Hepatocyte (in vitro differentiated cells): ENCODE measurements at regions not wholly inside any gene's neighbourhood (a gene's known extent, or its start where the extent isn't known, plus 50 kb on each side); places are given as distances from the start of the nearest gene placed in this dataset.

Experiments used
- DNase-seq: peaks from one replicate; pipeline ENCODE4 v3.0.0-alpha.2; 2016; ENCODE audit warnings: low spot score
- H2AFZ ChIP-seq: fragments of 200-600 bp; sonication (generic); 2 replicates; pipeline ENCODE4 v1.6.0; 2016; ENCODE audit warnings: antibody characterized with exemption, mild to moderate bottlenecking
- H3K27ac ChIP-seq: fragments of 200-600 bp; sonication (generic); 2 replicates; pipeline ENCODE4 v1.5.1; 2016; ENCODE audit warnings: mild to moderate bottlenecking
- H3K27me3 ChIP-seq: fragments of 200-600 bp; sonication (generic); 2 replicates; pipeline ENCODE4 v1.6.1; 2016
- H3K36me3 ChIP-seq: fragments of 200-600 bp; sonication (generic); replicated peaks from 2 replicates; pipeline ENCODE4 v1.5.1; 2016; ENCODE audit warnings: low read depth; ENCODE audit not compliant: insufficient read depth
- H3K4me1 ChIP-seq: fragments of 200-600 bp; sonication (generic); 2 replicates; pipeline ENCODE4 v1.5.1; 2016; ENCODE audit warnings: mild to moderate bottlenecking, moderate library complexity; ENCODE audit not compliant: insufficient read depth
- H3K4me2 ChIP-seq: fragments of 200-600 bp; sonication (generic); 2 replicates; pipeline ENCODE4 v1.6.0; 2016
- H3K4me3 ChIP-seq: fragments of 200-600 bp; sonication (generic); 2 replicates; pipeline ENCODE4 v1.5.1; 2016; ENCODE audit warnings: mild to moderate bottlenecking
- H3K79me2 ChIP-seq: fragments of 200-600 bp; sonication (generic); 2 replicates; pipeline ENCODE4 v1.6.0; 2017; ENCODE audit warnings: mild to moderate bottlenecking
- H3K9me2 ChIP-seq: fragments of 200-600 bp; sonication (generic); replicated peaks from 2 replicates; pipeline ENCODE4 v1.6.0; 2017; ENCODE audit warnings: mild to moderate bottlenecking; ENCODE audit not compliant: insufficient read depth
- H3K9me3 ChIP-seq: fragments of 200-600 bp; sonication (generic); 2 replicates; pipeline ENCODE4 v1.5.1; 2016; ENCODE audit warnings: low read depth, mild to moderate bottlenecking
- H4K20me1 ChIP-seq: fragments of 200-600 bp; sonication (generic); 2 replicates; pipeline ENCODE4 v1.6.0; 2016; ENCODE audit warnings: mild to moderate bottlenecking; ENCODE audit not compliant: insufficient read depth, poor library complexity, severe bottlenecking
- EZH2 ChIP-seq: fragments of 200-600 bp; sonication (generic); IDR thresholded peaks from 2 replicates; pipeline ENCODE4 v1.6.1; 2016; ENCODE audit warnings: antibody characterized with exemption, mild to moderate bottlenecking, borderline replicate concordance
- EZH2phosphoT487 ChIP-seq: fragments of 200-600 bp; sonication (generic); IDR thresholded peaks from one replicate; pipeline ENCODE4 v1.6.1; 2018; ENCODE audit warnings: antibody characterized with exemption, mild to moderate bottlenecking, low read depth, moderate library complexity; ENCODE audit not compliant: unreplicated experiment, severe bottlenecking
- WGBS: methylation state at CpG from one replicate; pipeline ENCODE4 v1.1.6; 2016; ENCODE audit warnings: low lambda C conversion rate; ENCODE audit errors: missing lambda C conversion rate; 5-methylcytosine and 5-hydroxymethylcytosine counted together
- TF ChIP-seq, protein P1 (sequence below): fragments of 200-600 bp; sonication (generic); IDR thresholded peaks from 2 replicates; pipeline ENCODE4 v1.5.1; 2016; ENCODE audit warnings: antibody characterized with exemption, mild to moderate bottlenecking; ENCODE audit not compliant: poor library complexity

DNA sequence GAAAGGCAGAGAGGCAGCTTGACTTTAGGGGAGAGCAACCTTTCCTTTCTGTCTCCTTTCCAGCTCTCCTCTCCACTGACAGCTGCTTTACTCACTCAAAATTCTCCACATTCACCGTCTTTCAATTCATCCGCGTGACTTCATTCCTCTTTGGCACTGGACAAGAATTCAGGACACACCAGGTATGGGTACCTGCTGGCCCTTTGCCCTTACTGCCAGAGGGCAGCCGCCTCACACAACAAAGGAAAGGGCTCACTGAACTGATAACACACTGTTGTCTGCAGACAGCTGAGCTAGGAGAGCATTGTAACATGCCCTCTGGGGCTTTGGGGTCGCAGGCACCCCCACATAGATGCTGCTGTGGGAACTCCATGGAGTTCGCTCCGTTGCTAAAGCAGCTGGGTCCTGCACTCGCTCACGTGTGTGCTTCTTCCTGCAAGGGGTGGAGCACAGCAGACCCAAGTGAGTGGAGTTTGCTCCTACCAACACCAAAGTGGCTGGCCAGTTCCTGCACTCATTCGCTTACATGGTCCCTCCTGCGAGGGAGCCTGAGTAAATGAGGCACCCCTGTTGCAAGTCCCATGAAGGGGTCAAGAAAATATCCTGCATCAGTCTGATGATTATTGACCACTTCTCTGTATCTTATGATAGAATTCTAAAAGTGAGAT is 79.0 kb upstream of the SGO1 start:
- no peaks in the 10 kb centered on the region for H3K27me3 ChIP-seq
- H3K79me2 ChIP-seq, result no peaks in the 10 kb centered on the region
- H3K4me1 ChIP-seq, result no peaks in the 10 kb centered on the region
- no peaks in the 10 kb centered on the region for H4K20me1 ChIP-seq
- TF ChIP-seq, protein P1, sequence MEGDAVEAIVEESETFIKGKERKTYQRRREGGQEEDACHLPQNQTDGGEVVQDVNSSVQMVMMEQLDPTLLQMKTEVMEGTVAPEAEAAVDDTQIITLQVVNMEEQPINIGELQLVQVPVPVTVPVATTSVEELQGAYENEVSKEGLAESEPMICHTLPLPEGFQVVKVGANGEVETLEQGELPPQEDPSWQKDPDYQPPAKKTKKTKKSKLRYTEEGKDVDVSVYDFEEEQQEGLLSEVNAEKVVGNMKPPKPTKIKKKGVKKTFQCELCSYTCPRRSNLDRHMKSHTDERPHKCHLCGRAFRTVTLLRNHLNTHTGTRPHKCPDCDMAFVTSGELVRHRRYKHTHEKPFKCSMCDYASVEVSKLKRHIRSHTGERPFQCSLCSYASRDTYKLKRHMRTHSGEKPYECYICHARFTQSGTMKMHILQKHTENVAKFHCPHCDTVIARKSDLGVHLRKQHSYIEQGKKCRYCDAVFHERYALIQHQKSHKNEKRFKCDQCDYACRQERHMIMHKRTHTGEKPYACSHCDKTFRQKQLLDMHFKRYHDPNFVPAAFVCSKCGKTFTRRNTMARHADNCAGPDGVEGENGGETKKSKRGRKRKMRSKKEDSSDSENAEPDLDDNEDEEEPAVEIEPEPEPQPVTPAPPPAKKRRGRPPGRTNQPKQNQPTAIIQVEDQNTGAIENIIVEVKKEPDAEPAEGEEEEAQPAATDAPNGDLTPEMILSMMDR, result no peak
- no peak for TF ChIP-seq EZH2phosphoT487
- no peak for TF ChIP-seq EZH2
- no peak overlapping the region for H3K27ac ChIP-seq
- no peaks in the 10 kb centered on the region for H3K9me2 ChIP-seq
- no peak overlapping the region for H2AFZ ChIP-seq
- DNase-seq, result no peak
- no peaks in the 10 kb centered on the region for H3K36me3 ChIP-seq
- no peak overlapping the region for H3K4me2 ChIP-seq
- no peak overlapping the region for H3K4me3 ChIP-seq
- H3K9me3 ChIP-seq, result no peaks in the 10 kb centered on the region
- WGBS, result 73% methylated on average over 11 of the region's 11 CpGs

GRCh38 chr3:20258371-20258770 is 72.4 kb upstream of the SGO1 start:
- Histone ChIP-seq H3K79me2 (no peaks in the 10 kb centered on the region), H3K4me1 (no peaks in the 10 kb centered on the region), H3K27ac (no peak overlapping the region), H3K27me3 (no peaks in the 10 kb centered on the region), H3K9me2 (no peaks in the 10 kb centered on the region), H4K20me1 (no peaks in the 10 kb centered on the region), H3K4me3 (no peak overlapping the region), H3K4me2 (no peak overlapping the region), H3K9me3 (no peaks in the 10 kb centered on the region), H3K36me3 (no peaks in the 10 kb centered on the region), H2AFZ (no peak overlapping the region)
- no peak for DNase-seq
- 81% methylated on average over 1 of the region's 1 CpG for WGBS
- no peak for TF ChIP-seq EZH2phosphoT487
- TF ChIP-seq, protein P1, result no peak
- no peak for TF ChIP-seq EZH2

DNA sequence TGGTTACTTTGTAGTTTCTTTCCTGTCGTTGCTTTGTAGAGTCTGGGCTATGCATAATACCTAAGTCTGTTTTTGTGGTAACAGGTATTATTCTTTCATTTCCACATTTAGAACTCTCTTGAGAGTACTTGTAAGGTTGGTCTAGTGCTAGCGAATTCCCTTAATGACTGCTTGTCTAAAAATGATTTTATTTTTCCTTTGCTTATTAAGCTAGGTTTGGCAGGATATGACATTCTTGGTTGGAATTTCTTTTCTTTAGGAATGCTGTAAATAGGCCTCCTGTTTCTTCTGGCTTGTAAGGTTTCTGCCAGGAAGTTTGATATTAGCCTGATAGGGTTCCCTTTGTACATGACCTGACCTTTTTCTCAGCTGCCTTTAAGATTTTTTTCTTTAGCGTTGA is 70.1 kb upstream of the SGO1 start:
- Histone ChIP-seq H3K4me2 (no peak overlapping the region), H2AFZ (no peak overlapping the region)

More for the DNA sequence above, 70.1 kb upstream of the SGO1 start:
- no peaks in the 10 kb centered on the region for H3K9me2 ChIP-seq
- H3K36me3 ChIP-seq, result no peaks in the 10 kb centered on the region
- no peak overlapping the region for H3K4me3 ChIP-seq
- no peaks in the 10 kb centered on the region for H3K4me1 ChIP-seq
- H3K79me2 ChIP-seq, result no peaks in the 10 kb centered on the region
- H3K9me3 ChIP-seq, result no peaks in the 10 kb centered on the region
- 76% methylated on average over 3 of the region's 3 CpGs for WGBS
- TF ChIP-seq, protein P1, result no peak
- TF ChIP-seq EZH2phosphoT487 (no peak), EZH2 (no peak)
- DNase-seq, result no peak
- H3K27ac ChIP-seq, result no peak overlapping the region
- H4K20me1 ChIP-seq, result no peaks in the 10 kb centered on the region
- no peaks in the 10 kb centered on the region for H3K27me3 ChIP-seq
